CD4-positive, alpha-beta T cell treated with Interleukin-17A for 4 hours (primary cell): ENCODE measurements at regions not wholly inside any gene's neighbourhood (a gene's known extent, or its start where the extent isn't known, plus 50 kb on each side); places are given as distances from the start of the nearest gene placed in this dataset.

ENCODE experiments used
- DNase-seq: peaks from one replicate; pipeline ENCODE4 v3.0.0-alpha.2; 2020; ENCODE audit warnings: mixed read lengths

DNA sequence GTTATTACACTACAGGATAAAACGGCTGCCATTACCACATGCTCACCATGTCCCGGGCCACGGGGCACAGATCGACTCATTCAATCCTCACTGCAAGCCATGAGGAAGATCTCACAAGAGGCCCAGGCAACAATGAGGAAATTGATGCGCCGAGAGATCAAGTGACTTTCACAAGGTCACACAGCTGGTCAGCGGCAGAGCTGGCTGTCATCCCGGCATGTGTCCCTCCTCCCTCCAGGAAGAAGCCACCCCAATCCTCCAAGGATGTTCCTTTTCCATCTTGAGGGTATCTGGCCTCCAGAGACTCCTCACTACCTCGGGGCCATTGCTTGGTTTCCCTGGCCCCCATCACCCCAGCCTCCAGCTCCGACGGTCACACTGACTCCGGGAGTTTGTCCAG is 65.3 kb upstream of the GLI2 start:
- DNase-seq = no peak

- no peak for DNase-seq
Measured at GRCh38 chr2:120670771-120671480, 64.7 kb upstream of the GLI2 start.

DNA sequence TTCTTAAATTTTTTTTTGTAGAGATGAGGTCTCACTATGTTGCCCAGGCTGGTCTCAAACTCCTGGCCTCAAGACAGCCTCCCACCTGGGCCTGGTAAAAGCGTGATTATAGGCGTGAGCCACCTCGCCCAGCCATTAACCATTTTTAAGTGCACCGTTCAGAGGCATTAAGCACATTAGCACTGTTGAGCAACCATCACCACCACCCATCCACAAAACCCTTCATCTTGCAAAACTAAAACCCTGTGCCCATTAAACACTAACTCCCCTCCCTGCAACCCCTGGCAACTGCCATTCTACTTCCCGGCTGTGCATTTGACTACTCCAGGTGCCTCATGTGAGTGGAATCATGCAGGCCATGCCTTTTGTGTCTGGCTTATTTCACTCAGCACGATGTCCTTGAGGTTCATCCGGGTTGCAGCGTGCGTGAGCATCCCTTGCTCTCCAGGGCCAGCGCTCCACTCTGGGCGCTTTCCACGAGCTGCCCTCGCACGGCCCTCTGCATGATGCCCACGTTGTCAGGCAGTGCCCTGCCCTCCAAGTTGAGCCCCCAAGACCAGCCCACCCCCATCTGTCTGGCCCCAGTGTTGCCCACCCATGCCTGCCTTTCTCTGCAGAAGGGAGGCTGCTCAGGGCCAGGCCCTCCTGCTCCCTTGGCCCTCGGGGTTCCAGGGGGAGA is 63.0 kb upstream of the GLI2 start:
- no peak for DNase-seq

GRCh38 chr2:120673205-120673550 is 62.5 kb upstream of the GLI2 start:
- DNase-seq = no peak

DNA sequence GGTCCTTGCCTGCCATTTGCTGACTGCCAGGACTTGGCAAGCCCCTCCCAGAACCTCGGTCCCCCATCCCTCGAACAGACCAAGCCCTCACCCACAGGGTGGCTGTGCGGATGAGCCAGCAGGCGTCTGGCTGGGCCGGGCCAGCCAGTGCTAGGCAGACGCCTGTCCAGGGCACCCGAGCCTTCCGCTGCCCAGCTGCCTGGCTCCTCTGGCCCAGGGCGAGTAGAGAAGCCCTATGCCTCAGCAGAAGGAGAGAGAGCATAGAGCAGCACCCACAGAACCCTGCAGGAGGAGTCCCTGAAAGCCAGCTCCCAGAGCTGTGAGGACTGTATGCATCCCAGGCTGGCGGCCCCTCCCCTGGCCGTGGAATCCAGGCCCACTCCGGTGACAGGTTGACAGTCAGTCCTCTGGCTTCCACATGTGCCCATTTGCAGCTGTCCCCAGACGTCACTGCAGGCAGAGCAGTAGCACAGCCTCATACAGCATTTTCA is 62.1 kb upstream of the GLI2 start:
- no peak for DNase-seq

GRCh38 chr2:120674246-120675170 is 61.2 kb upstream of the GLI2 start:
- DNase-seq = no peak

DNA sequence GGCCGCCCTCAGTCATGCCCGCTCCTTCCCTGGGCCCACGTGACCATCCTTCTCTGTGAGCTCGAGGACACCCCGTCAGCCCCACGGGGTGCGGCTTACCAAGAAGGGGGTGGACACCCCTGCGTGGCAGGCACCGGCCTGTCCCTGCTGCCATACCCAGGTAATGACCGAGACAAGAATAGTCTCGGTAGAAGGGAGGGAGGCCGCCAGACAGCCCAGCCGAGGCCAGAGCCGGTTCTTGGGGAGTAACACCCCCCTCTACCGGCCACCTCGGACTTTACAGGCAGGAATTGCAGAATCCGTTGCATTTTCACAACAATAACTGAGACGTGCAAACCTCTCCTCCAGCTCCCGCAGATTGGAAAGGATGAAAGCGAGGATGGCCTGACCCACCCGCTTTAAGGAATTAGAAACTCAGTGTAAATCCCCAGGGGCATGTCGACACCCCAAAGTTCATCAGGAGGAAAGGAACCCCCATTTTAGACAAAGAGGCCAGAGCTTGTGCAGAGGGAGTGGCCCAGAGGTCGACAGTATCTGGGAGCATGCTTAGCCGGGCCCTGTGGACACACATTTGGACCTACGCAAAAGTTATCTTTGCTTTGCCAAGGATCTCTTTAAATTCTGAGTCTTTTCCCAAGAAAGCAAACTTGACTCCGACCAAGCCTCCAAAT is 60.1 kb upstream of the GLI2 start:
- DNase-seq = peak; percentile 47

- no peak for DNase-seq
Measured at GRCh38 chr2:120677221-120677620, 58.4 kb upstream of the GLI2 start.

- no peak for DNase-seq
Measured at GRCh38 chr2:120677696-120678247, 57.9 kb upstream of the GLI2 start.

DNA sequence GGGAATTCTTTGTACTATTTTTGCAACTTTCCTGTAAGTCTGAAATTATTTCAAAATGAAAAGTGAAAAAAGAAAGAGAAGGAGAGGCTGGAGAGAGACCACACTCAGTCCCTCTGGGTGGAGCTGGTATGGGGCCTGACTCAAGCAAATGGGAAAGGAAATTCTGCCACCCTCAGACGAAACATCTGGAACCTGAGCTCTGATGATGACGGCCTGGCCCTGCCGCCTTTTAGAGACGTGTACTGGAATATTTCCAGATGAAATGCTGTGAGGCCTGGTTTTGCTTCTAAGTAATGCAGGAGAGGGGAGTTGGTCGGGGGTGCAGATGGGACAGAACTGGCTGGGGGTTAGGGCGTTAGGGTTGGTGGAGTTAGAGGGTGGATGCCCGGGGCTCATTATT is 57.4 kb upstream of the GLI2 start:
- DNase-seq = no peak

DNA sequence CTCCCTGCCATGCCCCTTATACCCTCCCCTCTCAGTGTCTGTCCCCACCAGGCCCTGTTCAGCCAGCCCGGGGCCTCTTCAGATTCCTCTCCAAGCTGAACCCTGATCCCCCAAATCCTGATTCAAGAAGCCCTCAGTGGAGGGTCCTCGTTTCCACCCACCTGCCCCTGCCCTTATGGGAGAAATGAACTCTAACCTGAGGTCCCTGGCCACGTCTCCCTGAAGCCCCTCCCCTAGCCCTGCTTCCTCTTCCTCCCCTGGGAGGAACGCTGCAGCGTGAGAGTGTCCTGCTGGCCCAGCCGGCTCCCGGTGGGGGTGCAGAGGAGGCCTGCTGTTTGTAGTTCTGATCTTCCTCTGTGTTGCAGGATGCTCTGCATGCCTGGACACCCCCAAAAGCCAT is 56.7 kb upstream of the GLI2 start:
- no peak for DNase-seq

DNA sequence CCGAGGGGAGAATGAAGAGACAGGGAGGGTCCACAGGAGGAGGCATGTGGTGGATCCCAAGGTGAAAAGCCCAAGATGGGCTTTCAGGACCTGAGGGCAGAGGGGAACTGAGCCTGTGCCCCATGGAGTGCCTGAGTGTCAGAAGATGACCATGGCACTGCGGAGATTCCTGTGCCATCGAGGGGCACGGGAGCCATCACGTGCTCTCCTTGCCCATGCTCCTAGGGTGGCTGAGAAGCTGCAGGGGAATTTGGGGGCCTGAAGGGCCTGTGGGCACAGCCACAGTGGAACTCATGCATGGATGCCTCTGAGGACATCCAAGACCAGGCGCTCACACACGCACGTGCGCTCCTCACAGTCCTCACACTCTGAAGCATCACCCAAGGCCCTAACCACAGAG is 56.1 kb upstream of the GLI2 start:
- DNase-seq = no peak

DNA sequence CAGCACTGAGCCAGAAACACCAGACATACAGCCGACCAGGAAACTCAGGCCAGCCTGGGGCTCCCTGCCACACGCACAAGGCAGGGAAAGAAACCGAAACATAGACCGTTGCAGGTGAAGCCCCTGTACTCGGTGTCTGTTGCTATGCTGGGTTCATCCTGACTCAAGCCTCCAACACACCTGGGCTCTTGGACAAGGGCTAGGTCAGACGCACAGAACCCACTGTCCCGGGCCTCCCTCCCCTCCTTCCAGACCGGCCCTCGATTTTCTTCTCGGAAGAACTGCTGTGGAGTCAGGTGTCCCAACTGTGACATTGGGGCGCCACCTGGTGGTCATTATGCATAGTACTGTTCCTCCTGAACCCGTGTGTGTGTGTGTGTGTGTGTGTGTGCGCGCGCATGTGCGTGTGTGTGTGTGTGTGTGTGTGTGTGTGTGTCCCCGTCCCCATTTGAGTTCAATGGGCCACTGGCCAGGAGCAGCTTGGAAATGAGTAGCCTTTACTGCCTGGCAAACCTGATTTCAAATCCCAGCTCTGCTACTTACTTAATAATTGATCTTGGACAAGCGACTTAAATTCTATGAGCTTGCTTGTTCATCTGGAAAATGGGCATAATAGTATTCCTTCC is 55.4 kb upstream of the GLI2 start:
- peak; percentile 79 for DNase-seq

- no peak for DNase-seq
Measured at GRCh38 chr2:120681181-120681580, 54.5 kb upstream of the GLI2 start.

- DNase-seq = no peak
Measured at GRCh38 chr2:120681696-120682288, 53.9 kb upstream of the GLI2 start.

- DNase-seq = no peak
Measured at GRCh38 chr2:120682654-120683053, 53.0 kb upstream of the GLI2 start.

- DNase-seq = no peak
Measured at GRCh38 chr2:120683081-120683480, 52.6 kb upstream of the GLI2 start.

DNA sequence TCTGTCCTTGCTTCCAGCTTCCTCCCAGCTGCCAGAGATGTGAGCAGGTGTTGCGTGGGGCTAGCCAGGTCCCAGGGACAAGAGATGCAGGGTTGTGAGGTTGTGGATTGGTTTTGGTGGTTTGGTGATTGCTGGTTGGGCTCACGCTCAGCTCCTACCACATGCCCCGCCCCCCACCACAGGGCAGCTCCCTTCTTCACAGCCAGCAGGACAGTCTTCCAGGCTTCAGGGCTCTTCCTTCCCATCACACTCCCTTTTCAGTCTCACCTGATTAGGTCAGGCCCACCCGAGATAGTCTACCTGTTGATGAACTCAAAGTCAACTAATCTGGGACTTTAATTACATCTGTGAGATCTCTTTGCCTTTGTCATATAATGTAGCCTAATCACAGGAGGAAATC is 52.0 kb upstream of the GLI2 start:
- no peak for DNase-seq

DNA sequence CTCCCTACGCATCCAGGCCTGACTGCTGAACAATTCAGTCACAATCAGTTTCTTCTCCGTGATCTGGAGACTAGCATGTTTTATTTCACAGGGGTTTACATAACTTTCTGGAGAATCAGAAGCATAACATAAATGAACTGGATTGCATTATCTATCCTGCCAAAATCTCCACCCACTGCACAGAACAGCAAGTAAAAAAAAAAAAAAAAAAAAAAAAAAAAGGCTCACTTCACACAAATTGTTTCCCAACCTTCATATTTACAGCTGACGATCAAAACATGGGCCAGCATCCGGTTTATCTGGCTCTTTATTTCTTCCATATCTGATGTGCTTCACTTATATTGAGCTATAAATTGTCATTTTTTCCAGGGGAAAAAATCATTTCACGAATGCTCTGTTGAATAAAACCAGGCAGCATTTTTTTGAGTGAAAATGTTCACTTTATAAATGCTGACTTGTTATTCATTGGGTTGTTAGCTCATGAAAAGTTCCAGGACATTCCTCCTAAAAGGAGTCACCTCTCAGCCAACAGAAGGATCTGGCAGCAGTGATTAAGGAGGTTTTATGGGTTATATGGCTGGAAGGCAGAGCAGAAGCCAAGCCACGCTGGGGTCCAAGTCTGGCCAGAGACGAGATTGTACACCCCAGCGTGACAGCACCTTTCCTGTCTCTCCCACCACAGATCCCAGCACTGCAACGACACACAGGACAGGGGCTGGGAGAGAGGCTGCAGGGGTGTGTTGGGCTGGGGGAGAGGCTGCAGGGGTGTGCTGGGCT is 51.2 kb upstream of the GLI2 start:
- no peak for DNase-seq

DNA sequence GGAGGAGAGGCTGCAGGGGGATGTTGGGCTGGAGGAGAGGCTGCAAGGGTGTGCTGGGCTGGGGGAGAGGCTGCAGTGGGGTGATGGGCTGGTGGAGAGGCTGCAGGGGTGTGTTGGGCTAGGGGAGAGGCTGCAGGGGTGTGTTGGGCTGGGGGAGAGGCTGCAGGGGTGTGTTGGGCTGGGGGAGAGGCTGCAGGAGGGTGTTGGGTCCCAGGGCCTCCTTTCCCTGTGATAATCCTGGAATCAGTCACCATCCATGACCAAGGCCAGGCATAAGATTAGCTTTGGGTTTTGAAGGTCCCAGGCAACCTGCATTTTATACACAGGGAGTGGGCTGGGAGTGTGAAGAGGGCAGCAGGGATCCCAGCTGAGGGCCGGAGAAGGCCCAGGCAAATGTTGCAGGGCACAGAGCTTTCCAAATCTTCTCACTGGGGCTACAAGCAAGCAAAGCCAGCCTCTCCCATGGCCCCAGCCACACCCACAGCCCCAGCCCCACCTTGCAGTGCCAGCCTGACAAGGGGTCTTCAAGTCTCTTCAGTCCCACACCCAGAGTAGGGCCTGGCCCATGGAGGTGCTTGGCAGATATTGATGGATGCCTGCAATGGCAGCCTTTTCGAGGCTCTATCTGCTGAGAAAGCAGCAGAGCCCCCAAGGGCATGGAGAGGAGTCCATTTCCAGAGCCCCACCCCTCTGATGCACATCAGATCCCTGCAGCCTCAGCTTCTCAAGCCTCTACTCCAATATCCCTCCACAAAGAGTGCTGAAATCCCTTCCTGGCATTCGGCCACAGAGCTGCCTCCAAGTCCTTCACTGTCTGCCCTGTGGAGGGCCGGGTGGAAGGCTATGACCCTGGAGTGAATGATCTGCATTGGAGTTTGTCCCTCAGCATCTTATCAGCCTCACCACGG is 50.3 kb upstream of the GLI2 start:
- no peak for DNase-seq
